ENCODE measurements at regions not wholly inside any gene's neighbourhood (a gene's known extent, or its start where the extent isn't known, plus 50 kb on each side); places are given as distances from the start of the nearest gene placed in this dataset.

DNA sequence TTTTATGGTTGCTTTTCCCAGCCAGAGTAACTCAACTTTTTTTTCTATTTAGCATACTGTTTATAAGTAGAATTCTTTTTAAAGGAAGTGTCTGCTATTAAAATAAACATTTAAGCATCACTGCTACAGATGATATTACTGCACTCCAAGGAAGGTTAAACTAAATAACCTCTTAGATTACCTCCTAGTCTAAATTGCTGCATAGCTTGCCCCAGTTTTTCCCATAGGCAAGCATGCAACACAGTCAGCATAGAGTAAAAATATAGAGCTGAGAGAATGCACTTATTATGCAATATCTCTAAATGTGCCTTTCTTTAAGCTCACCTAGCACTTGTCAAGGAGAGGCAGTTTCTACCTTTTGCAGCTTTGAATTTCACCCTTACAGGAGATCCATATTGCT lies 1392.4 kb upstream of the CELF2 start:
- ATAC-seq (no peak), DNase-seq (no peak)
- no peak for TF ChIP-seq CTCF (IDR thresholded peaks at IDR 0.05)
- Mint-ChIP-seq H3K4me1 (ENCODE audit: low read depth) (no peaks in the 10 kb centered on the region), H3K4me3 (no peak overlapping the region), H3K36me3 (ENCODE audit: low read depth) (no peaks in the 10 kb centered on the region), H3K27ac (no peak overlapping the region), H3K27me3 (no peaks in the 10 kb centered on the region), H3K9me3 (no peaks in the 10 kb centered on the region)
- intact Hi-C loops (cut with micrococcal nuclease) = no loop called here
- POLR2A ChIA-PET = no interaction called here
- CTCF ChIA-PET = no interaction called here

- Mint-ChIP-seq H3K27me3 (no peaks in the 10 kb centered on the region), H3K9me3 (no peaks in the 10 kb centered on the region), H3K36me3 (ENCODE audit: low read depth) (no peaks in the 10 kb centered on the region), H3K27ac (no peak overlapping the region), H3K4me3 (no peak overlapping the region), H3K4me1 (ENCODE audit: low read depth) (no peaks in the 10 kb centered on the region)
- no peak for TF ChIP-seq CTCF (IDR thresholded peaks at IDR 0.05)
- intact Hi-C loops (cut with micrococcal nuclease) = no loop called here
- DNase-seq = no peak
- POLR2A ChIA-PET = no interaction called here
- CTCF ChIA-PET = no interaction called here
- no peak for ATAC-seq
These were observed 1383.2 kb upstream of the CELF2 start for GRCh38 chr10:9634466-9634865.

DNA sequence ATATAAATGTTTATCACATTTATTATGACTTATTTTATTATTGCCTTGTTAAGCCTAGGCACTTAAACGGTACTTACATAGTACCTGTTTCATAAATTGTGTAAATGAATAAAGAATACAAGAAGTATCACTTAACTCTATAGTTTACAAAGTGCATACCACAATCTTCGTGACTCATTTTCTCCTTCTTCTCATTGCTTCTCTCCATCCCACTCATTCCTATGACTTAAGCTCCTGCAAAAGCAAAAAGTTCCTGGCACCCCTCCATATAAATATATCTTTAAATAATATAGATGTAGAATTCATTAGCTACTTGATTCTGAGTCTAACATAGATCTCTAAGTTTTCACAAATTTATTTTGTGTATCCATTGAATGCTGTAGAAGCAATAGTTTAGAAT lies 1382.0 kb upstream of the CELF2 start:
- Mint-ChIP-seq H3K4me1 (ENCODE audit: low read depth) (no peaks in the 10 kb centered on the region), H3K4me3 (no peak overlapping the region), H3K36me3 (ENCODE audit: low read depth) (no peaks in the 10 kb centered on the region), H3K27me3 (no peaks in the 10 kb centered on the region), H3K27ac (no peak overlapping the region), H3K9me3 (no peaks in the 10 kb centered on the region)
- POLR2A ChIA-PET = no interaction called here
- intact Hi-C loops (cut with micrococcal nuclease) = no loop called here
- no peak for TF ChIP-seq CTCF (IDR thresholded peaks at IDR 0.05)
- DNase-seq = no peak
- ATAC-seq = no peak
- CTCF ChIA-PET = no interaction called here

DNA sequence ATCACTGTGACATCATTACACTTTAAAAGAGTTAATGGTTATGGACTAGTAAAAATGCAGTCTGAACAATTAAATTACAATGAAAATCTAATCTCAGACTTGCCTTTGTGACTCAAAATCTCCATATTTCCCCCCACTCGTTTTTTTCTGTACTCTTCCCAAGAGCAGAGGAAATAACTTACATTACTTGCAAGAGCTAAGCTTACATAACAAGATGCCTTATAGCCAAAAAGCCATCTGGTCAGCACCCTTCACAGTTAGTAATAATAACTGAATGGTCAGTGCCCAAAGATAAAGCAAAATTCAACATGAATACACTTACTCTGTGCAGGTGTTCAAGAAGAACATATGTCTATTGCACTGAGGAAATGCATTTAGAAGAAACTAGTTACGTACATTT lies 1381.5 kb upstream of the CELF2 start:
- H3K36me3 Mint-ChIP-seq (ENCODE audit: low read depth) = no peaks in the 10 kb centered on the region
- ATAC-seq (no peak), DNase-seq (no peak)
- POLR2A ChIA-PET = no interaction called here
- TF ChIP-seq CTCF (IDR thresholded peaks at IDR 0.05) = no peak
- intact Hi-C loops (cut with micrococcal nuclease) = no loop called here
- H3K4me1 Mint-ChIP-seq (ENCODE audit: low read depth) = no peaks in the 10 kb centered on the region
- no peak overlapping the region for H3K4me3 Mint-ChIP-seq
- H3K27me3 Mint-ChIP-seq = no peaks in the 10 kb centered on the region
- no peak overlapping the region for H3K27ac Mint-ChIP-seq
- H3K9me3 Mint-ChIP-seq = no peaks in the 10 kb centered on the region
- CTCF ChIA-PET = no interaction called here

DNA sequence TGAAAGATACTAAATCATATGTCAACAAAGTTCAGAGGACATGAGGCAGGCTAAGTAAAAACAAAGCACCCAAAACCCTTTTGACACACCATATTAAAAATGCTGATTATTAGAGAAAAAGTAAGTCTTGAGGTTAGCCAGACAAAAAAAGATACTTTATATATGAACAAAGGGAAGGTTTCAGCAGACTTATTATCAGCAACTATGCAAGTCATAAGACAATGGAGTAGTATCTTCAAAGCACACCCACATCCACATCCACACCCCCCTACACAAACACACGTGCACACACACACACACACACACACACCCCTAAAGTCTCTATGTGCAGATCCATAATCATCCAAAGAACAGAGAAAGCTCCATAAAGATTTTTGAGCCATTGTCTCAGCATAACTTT lies 1373.9 kb upstream of the CELF2 start:
- no peaks in the 10 kb centered on the region for H3K4me1 Mint-ChIP-seq (ENCODE audit: low read depth)
- no peaks in the 10 kb centered on the region for H3K27me3 Mint-ChIP-seq
- intact Hi-C loops (cut with micrococcal nuclease) = no loop called here
- H3K27ac Mint-ChIP-seq = no peak overlapping the region
- TF ChIP-seq CTCF (IDR thresholded peaks at IDR 0.05) = no peak
- CTCF ChIA-PET = no interaction called here
- no peaks in the 10 kb centered on the region for H3K36me3 Mint-ChIP-seq (ENCODE audit: low read depth)
- DNase-seq (no peak), ATAC-seq (no peak)
- POLR2A ChIA-PET = no interaction called here
- H3K4me3 Mint-ChIP-seq = no peak overlapping the region
- peaks cover 3% of the 10 kb centered on the region for H3K9me3 Mint-ChIP-seq

Measured in activated CD8-positive, alpha-beta T cell treated with anti-CD3 and anti-CD28 coated beads for 36 hours (primary cell).